CD14-positive monocyte (primary cell): ENCODE measurements at regions not wholly inside any gene's neighbourhood (a gene's known extent, or its start where the extent isn't known, plus 50 kb on each side); places are given as distances from the start of the nearest gene placed in this dataset.

ENCODE experiments used
- DNase-seq, 3 donors: peaks; one replicate each; pipeline ENCODE4 v3.0.0-alpha.2; 2011 to 2022
- H2AFZ ChIP-seq: 2 replicates; pipeline ENCODE4 v1.6.0; 2012; ENCODE audit warnings: mild to moderate bottlenecking, low read depth, low read length, inconsistent platforms; ENCODE audit not compliant: insufficient read depth, poor library complexity, severe bottlenecking
- H3K27ac ChIP-seq, 2 donors: 1 replicate in 1 of 2; 2 replicates in 1 of 2; pipeline ENCODE4 v1.5.1; 2012 to 2013; ENCODE audit warnings: low read length in 2 of 2, control low read depth in 1 of 2, inconsistent platforms in 1 of 2, low read depth in 1 of 2, mild to moderate bottlenecking in 1 of 2
- H3K27me3 ChIP-seq, 2 donors: one replicate each; pipeline versions ENCODE4 v1.6.0 to v1.6.1; 2011 to 2013; ENCODE audit warnings: low read length in 2 of 2; ENCODE audit not compliant: control insufficient read depth in 2 of 2, insufficient read depth in 2 of 2
- H3K36me3 ChIP-seq, 2 donors: replicated peaks in 1 of 2; 1 replicate in 1 of 2; 2 replicates in 1 of 2; pipeline versions ENCODE4 v1.5.1 to v1.6.1; 2012 to 2013; ENCODE audit warnings: low read length in 2 of 2, control low read depth in 1 of 2, inconsistent platforms in 1 of 2, mild to moderate bottlenecking in 1 of 2; ENCODE audit not compliant: insufficient read depth in 2 of 2, control insufficient read depth in 1 of 2
- H3K4me1 ChIP-seq, 2 donors: 1 replicate in 1 of 2; 2 replicates in 1 of 2; pipeline versions ENCODE4 v1.5.1 to v1.6.1; 2012 to 2013; ENCODE audit warnings: low read length in 2 of 2, control low read depth in 1 of 2, inconsistent platforms in 1 of 2, mild to moderate bottlenecking in 1 of 2, moderate library complexity in 1 of 2; ENCODE audit not compliant: insufficient read depth in 2 of 2, control insufficient read depth in 1 of 2
- H3K4me2 ChIP-seq: replicated peaks from 2 replicates; pipeline ENCODE3; 2012; ENCODE audit warnings: low read length, moderate library complexity, mild to moderate bottlenecking; ENCODE audit not compliant: poor library complexity, severe bottlenecking; ENCODE audit errors: extremely low read depth
- H3K4me3 ChIP-seq, 3 experiments: fragments of 200-600 bp in 1 of 3; sonication (generic) in 1 of 3; replicated peaks in 1 of 3; 1 replicate in 2 of 3; 2 replicates in 1 of 3; pipeline ENCODE4 v1.5.1; 2011 to 2013; ENCODE audit warnings: low read length in 3 of 3, mild to moderate bottlenecking in 3 of 3, control low read depth in 2 of 3, low read depth in 2 of 3, inconsistent platforms in 1 of 3, moderate library complexity in 1 of 3
- H3K79me2 ChIP-seq: 2 replicates; pipeline ENCODE4 v1.6.0; 2012; ENCODE audit warnings: mild to moderate bottlenecking, control low read depth, inconsistent platforms, low read length, moderate library complexity; ENCODE audit not compliant: insufficient read depth
- H3K9ac ChIP-seq: 2 replicates; pipeline ENCODE4 v1.6.0; 2017; ENCODE audit warnings: low read length, mild to moderate bottlenecking; ENCODE audit not compliant: insufficient read depth, poor library complexity, severe bottlenecking
- H3K9me3 ChIP-seq, 2 donors: replicated peaks in 1 of 2; 1 replicate in 1 of 2; 2 replicates in 1 of 2; pipeline versions ENCODE4 v1.5.1 to v1.6.1; 2012 to 2013; ENCODE audit warnings: low read length in 2 of 2, control low read depth in 1 of 2; ENCODE audit not compliant: control insufficient read depth in 1 of 2, insufficient read depth in 1 of 2
- H4K20me1 ChIP-seq: 2 replicates; pipeline ENCODE4 v1.6.0; 2012; ENCODE audit warnings: mild to moderate bottlenecking, low read length, control low read depth, moderate library complexity; ENCODE audit not compliant: insufficient read depth
- H3K27ac Mint-ChIP-seq, 7 donors: one replicate each; pipeline ENCODE4 v1.8.0; 2020; ENCODE audit warnings: mild to moderate bottlenecking in 7 of 7, mixed read lengths in 7 of 7, moderate library complexity in 6 of 7, inconsistent platforms in 2 of 7
- H3K27me3 Mint-ChIP-seq, 3 donors: one replicate each; pipeline ENCODE4 v1.8.0; 2021 to 2022; ENCODE audit warnings: low read depth in 3 of 3, mild to moderate bottlenecking in 3 of 3, mixed read lengths in 3 of 3, moderate library complexity in 3 of 3, inconsistent platforms in 1 of 3
- H3K36me3 Mint-ChIP-seq, 2 donors: one replicate each; pipeline ENCODE4 v1.8.0; 2020; ENCODE audit warnings: mixed read lengths in 2 of 2, inconsistent platforms in 1 of 2, mild to moderate bottlenecking in 1 of 2
- H3K4me1 Mint-ChIP-seq: one replicate; pipeline ENCODE4 v1.8.0; 2020; ENCODE audit warnings: mild to moderate bottlenecking, mixed read lengths
- H3K4me3 Mint-ChIP-seq, 2 donors: one replicate each; pipeline ENCODE4 v1.8.0; 2020; ENCODE audit warnings: mild to moderate bottlenecking in 2 of 2, mixed read lengths in 2 of 2, moderate library complexity in 1 of 2
- H3K9me3 Mint-ChIP-seq, 7 donors: one replicate each; pipeline ENCODE4 v1.8.0; 2020 to 2022; ENCODE audit warnings: mixed read lengths in 7 of 7, mild to moderate bottlenecking in 6 of 7, moderate library complexity in 6 of 7, inconsistent platforms in 2 of 7
- WGBS: methylation state at CpG from one replicate; pipeline ENCODE4 v1.1.5; 2013; ENCODE audit warnings: missing lambda C conversion rate; ENCODE audit not compliant: insufficient coverage; 5-methylcytosine and 5-hydroxymethylcytosine counted together
- intact Hi-C, 2 donors: fragments of 100-400 bp; cut with micrococcal nuclease; formaldehyde crosslinking; loops; one replicate each; pipeline versions ENCODE4 v1.15.0 to v1.15.1; 2023
- TF ChIP-seq, protein P1 (sequence below): fragments of 200-600 bp; IDR thresholded peaks from one replicate; pipeline ENCODE4 v1.8.0; 2022; ENCODE audit warnings: antibody characterized with exemption, mild to moderate bottlenecking

- H3K27me3 ChIP-seq = no peaks in the 10 kb centered on the region
- H3K27ac ChIP-seq = no peak overlapping the region
- no peak for DNase-seq
- H3K4me3 Mint-ChIP-seq = no peak overlapping the region
- peaks cover 12% of the 10 kb centered on the region for H3K4me1 Mint-ChIP-seq
- H4K20me1 ChIP-seq = no peaks in the 10 kb centered on the region
- no peak overlapping the region for H2AFZ ChIP-seq
- H3K9me3 Mint-ChIP-seq = no peaks in the 10 kb centered on the region
- H3K4me1 ChIP-seq = peaks cover 8 to 11% of the 10 kb centered on the region in 2 donors
- no peaks in the 10 kb centered on the region for H3K36me3 Mint-ChIP-seq
- H3K27me3 Mint-ChIP-seq = peaks cover 0 to 3% (median 1%) of the 10 kb centered on the region in 3 donors
- no peaks in the 10 kb centered on the region for H3K79me2 ChIP-seq
- no peak overlapping the region for H3K4me2 ChIP-seq
- TF ChIP-seq, protein P1, sequence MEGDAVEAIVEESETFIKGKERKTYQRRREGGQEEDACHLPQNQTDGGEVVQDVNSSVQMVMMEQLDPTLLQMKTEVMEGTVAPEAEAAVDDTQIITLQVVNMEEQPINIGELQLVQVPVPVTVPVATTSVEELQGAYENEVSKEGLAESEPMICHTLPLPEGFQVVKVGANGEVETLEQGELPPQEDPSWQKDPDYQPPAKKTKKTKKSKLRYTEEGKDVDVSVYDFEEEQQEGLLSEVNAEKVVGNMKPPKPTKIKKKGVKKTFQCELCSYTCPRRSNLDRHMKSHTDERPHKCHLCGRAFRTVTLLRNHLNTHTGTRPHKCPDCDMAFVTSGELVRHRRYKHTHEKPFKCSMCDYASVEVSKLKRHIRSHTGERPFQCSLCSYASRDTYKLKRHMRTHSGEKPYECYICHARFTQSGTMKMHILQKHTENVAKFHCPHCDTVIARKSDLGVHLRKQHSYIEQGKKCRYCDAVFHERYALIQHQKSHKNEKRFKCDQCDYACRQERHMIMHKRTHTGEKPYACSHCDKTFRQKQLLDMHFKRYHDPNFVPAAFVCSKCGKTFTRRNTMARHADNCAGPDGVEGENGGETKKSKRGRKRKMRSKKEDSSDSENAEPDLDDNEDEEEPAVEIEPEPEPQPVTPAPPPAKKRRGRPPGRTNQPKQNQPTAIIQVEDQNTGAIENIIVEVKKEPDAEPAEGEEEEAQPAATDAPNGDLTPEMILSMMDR = no peak
- intact Hi-C loops = no loop called here
- H3K4me3 ChIP-seq = no peak overlapping the region
- no CpG with 5 or more reads among the region's 2 CpGs for WGBS
- H3K9ac ChIP-seq = no peak overlapping the region
- H3K9me3 ChIP-seq = no peaks in the 10 kb centered on the region
- H3K27ac Mint-ChIP-seq = no peak overlapping the region
- H3K36me3 ChIP-seq = no peaks in the 10 kb centered on the region
These were observed 82.0 kb upstream of the ATP1A1 start for GRCh38 chr1:116291024-116291423.

GRCh38 chr1:116292929-116293725 is 79.9 kb upstream of the ATP1A1 start:
- peaks cover 0 to 3% (median 0%) of the 10 kb centered on the region in 3 donors for H3K27me3 Mint-ChIP-seq
- H3K27ac ChIP-seq = no peak overlapping the region
- 79% methylated on average over 3 of the region's 5 CpGs for WGBS
- peaks cover 0 to 7% of the 10 kb centered on the region in 2 donors for H3K9me3 ChIP-seq
- H3K36me3 ChIP-seq = no peaks in the 10 kb centered on the region
- TF ChIP-seq, protein P1 = no peak
- no peaks in the 10 kb centered on the region for H3K36me3 Mint-ChIP-seq
- no peak overlapping the region for H3K27ac Mint-ChIP-seq
- no peak overlapping the region for H3K4me3 ChIP-seq
- H3K79me2 ChIP-seq = no peaks in the 10 kb centered on the region
- H3K9ac ChIP-seq = no peak overlapping the region
- no peak overlapping the region for H2AFZ ChIP-seq
- H3K9me3 Mint-ChIP-seq = peaks cover 0 to 10% (median 3%) of the 10 kb centered on the region in 7 donors
- DNase-seq = no peak
- intact Hi-C loops = no loop called here
- H4K20me1 ChIP-seq = no peaks in the 10 kb centered on the region
- H3K4me2 ChIP-seq = no peak overlapping the region
- peaks cover 9% of the 10 kb centered on the region for H3K4me1 Mint-ChIP-seq
- peaks cover 7 to 8% of the 10 kb centered on the region in 2 donors for H3K4me1 ChIP-seq
- H3K27me3 ChIP-seq = no peaks in the 10 kb centered on the region
- H3K4me3 Mint-ChIP-seq = no peak overlapping the region
